HCT116 (cell line): ENCODE measurements at regions not wholly inside any gene's neighbourhood (a gene's known extent, or its start where the extent isn't known, plus 50 kb on each side); places are given as distances from the start of the nearest gene placed in this dataset.

Source experiments
- ATF3 ChIP-seq: IDR thresholded peaks from 2 replicates; pipeline ENCODE4 v1.6.1; 2012
- CTCF ChIP-seq, 3 experiments: fragments of 200-600 bp in 1 of 3; sonication (generic) in 1 of 3; IDR thresholded peaks in 2 of 3; conservative IDR thresholded peaks in 1 of 3; 2 replicates each; pipeline ENCODE4 v1.5.1; 2012 to 2017; ENCODE audit warnings: low read depth in 2 of 3, low read length in 2 of 3, antibody characterized with exemption in 1 of 3, borderline replicate concordance in 1 of 3, control low read depth in 1 of 3, mild to moderate bottlenecking in 1 of 3, mixed read lengths in 1 of 3, mixed run types in 1 of 3, moderate library complexity in 1 of 3; ENCODE audit not compliant: insufficient read depth in 1 of 3
- EGR1 ChIP-seq: IDR thresholded peaks from 2 replicates; pipeline ENCODE4 v1.6.1; 2012; ENCODE audit warnings: low read depth
- EZH2 ChIP-seq: fragments of 200-600 bp; sonication (generic); IDR thresholded peaks from 2 replicates; pipeline ENCODE4 v1.6.1; 2017; ENCODE audit warnings: antibody characterized with exemption, mixed run types
- FOSL1 ChIP-seq: IDR thresholded peaks from 2 replicates; pipeline ENCODE4 v1.6.1; 2012; ENCODE audit warnings: low read depth
- MAX ChIP-seq: IDR thresholded peaks from 2 replicates; pipeline ENCODE4 v1.6.1; 2012
- POLR2A ChIP-seq: IDR thresholded peaks from 2 replicates; pipeline ENCODE4 v1.7.0; 2011; ENCODE audit warnings: borderline replicate concordance; ENCODE audit not compliant: insufficient read depth, insufficient read length; ENCODE audit errors: extremely low read depth
- SIN3A ChIP-seq: IDR thresholded peaks from 2 replicates; pipeline ENCODE4 v1.6.1; 2012; ENCODE audit warnings: low read depth
- ZBTB33 ChIP-seq: IDR thresholded peaks from 2 replicates; pipeline ENCODE4 v1.6.1; 2011; ENCODE audit warnings: mild to moderate bottlenecking, low read length, moderate library complexity; ENCODE audit not compliant: insufficient replicate concordance; ENCODE audit errors: extremely low read depth
- ZFX ChIP-seq: fragments of 450-650 bp; IDR thresholded peaks from 2 replicates; pipeline ENCODE4 v1.6.1; 2017
- ZNF274 ChIP-seq: fragments of 200-500 bp; sonication (Bioruptor generic); IDR thresholded peaks from 2 replicates; pipeline ENCODE4 v1.6.1; 2014; ENCODE audit warnings: mild to moderate bottlenecking, low read depth, low read length, inconsistent platforms

- no peak for TF ChIP-seq CTCF (IDR thresholded peaks at IDR 0.05 in 2 of 3, conservative IDR thresholded peaks at IDR 0.05 in 1 of 3; ENCODE audit: borderline replicate concordance in 1 of 3, insufficient read depth in 1 of 3, low read depth in 2 of 3, low read length in 2 of 3)
- TF ChIP-seq MAX: no peak
- TF ChIP-seq ZFX: no peak
- no peak for TF ChIP-seq ZNF274
- no peak for TF ChIP-seq FOSL1
- no peak for TF ChIP-seq POLR2A
- no peak for TF ChIP-seq ZBTB33
- TF ChIP-seq ATF3: no peak
- TF ChIP-seq EZH2: no peak
- TF ChIP-seq EGR1: no peak
- TF ChIP-seq SIN3A: no peak
Measured at GRCh38 chr2:38194751-38195150, 118.8 kb upstream of the CYP1B1 start.
